Stimulated activated naive CD8-positive, alpha-beta T cell treated with anti-CD3 and anti-CD28 coated beads, Interleukin-15, amount 100 ng/mL, for 72 hours (primary cell): ENCODE measurements at regions not wholly inside any gene's neighbourhood (a gene's known extent, or its start where the extent isn't known, plus 50 kb on each side); places are given as distances from the start of the nearest gene placed in this dataset.

Source experiments
- ATAC-seq: fragments of 150-1000 bp; cut with Tn5 transposase; 2 replicates; pipeline ENCODE4 v1.10.0; 2021; ENCODE audit warnings: mild to moderate bottlenecking, moderate library complexity
- DNase-seq, 2 donors: peaks; one replicate each; pipeline ENCODE4 v3.0.0; 2021 to 2022
- H3K27ac Mint-ChIP-seq, 2 donors: one replicate each; pipeline ENCODE4 v1.8.0; 2022; ENCODE audit warnings: mild to moderate bottlenecking in 2 of 2, mixed read lengths in 2 of 2, moderate library complexity in 2 of 2
- H3K27me3 Mint-ChIP-seq: one replicate; pipeline ENCODE4 v1.8.0; 2022; ENCODE audit warnings: mixed read lengths
- H3K4me1 Mint-ChIP-seq: one replicate; pipeline ENCODE4 v1.8.0; 2022; ENCODE audit warnings: mild to moderate bottlenecking, mixed read lengths
- H3K4me3 Mint-ChIP-seq, 2 donors: one replicate each; pipeline ENCODE4 v1.8.0; 2022; ENCODE audit warnings: mild to moderate bottlenecking in 2 of 2, mixed read lengths in 2 of 2, moderate library complexity in 1 of 2
- H3K9me3 Mint-ChIP-seq, 2 donors: one replicate each; pipeline ENCODE4 v1.8.0; 2022; ENCODE audit warnings: mixed read lengths in 2 of 2

DNA sequence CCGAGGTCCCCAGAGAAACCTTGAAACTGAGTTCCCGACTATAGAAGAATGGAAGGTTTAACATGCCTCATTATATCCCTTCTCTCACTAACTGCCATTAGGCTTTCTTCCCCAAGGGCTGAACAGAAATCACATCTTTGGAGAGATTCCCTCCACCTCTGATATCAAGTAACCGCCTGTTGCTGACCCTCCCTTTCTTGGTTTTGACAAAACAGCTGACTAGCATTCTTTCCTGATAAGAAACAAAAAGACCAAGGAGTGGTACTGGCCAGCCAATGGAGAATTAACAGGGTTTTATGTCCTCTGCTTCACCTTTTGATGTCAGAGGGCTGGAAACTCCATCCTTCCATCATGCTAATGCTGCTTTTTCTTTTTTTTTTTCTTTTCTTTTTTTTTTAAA is 176.6 kb upstream of the ADGRB3 start:
- H3K4me1 Mint-ChIP-seq: no peaks in the 10 kb centered on the region
- ATAC-seq: no peak
- H3K27me3 Mint-ChIP-seq: no peaks in the 10 kb centered on the region
- H3K4me3 Mint-ChIP-seq: no peak overlapping the region
- DNase-seq: no peak
- no peak overlapping the region for H3K27ac Mint-ChIP-seq
- peaks cover 14 to 19% of the 10 kb centered on the region in 2 donors for H3K9me3 Mint-ChIP-seq

GRCh38 chr6:68447112-68447511 is 188.0 kb upstream of the ADGRB3 start:
- peaks cover 7 to 11% of the 10 kb centered on the region in 2 donors for H3K9me3 Mint-ChIP-seq
- no peak for ATAC-seq

GRCh38 chr6:68445926-68446325 is 189.2 kb upstream of the ADGRB3 start:
- H3K27ac Mint-ChIP-seq: no peak overlapping the region
- H3K4me3 Mint-ChIP-seq: no peak overlapping the region
- no peaks in the 10 kb centered on the region for H3K4me1 Mint-ChIP-seq
- DNase-seq (no peak), ATAC-seq (no peak)
- H3K9me3 Mint-ChIP-seq: peaks cover 0 to 3% of the 10 kb centered on the region in 2 donors
- no peaks in the 10 kb centered on the region for H3K27me3 Mint-ChIP-seq

More at GRCh38 chr6:68447112-68447511, 188.0 kb upstream of the ADGRB3 start:
- DNase-seq: no peak
- Mint-ChIP-seq H3K4me1 (no peaks in the 10 kb centered on the region), H3K27me3 (no peaks in the 10 kb centered on the region), H3K27ac (no peak overlapping the region), H3K4me3 (no peak overlapping the region)

GRCh38 chr6:68443704-68444103 is 191.4 kb upstream of the ADGRB3 start:
- H3K9me3 Mint-ChIP-seq: no peaks in the 10 kb centered on the region
- no peaks in the 10 kb centered on the region for H3K4me1 Mint-ChIP-seq
- ATAC-seq: no peak
- H3K27me3 Mint-ChIP-seq: no peaks in the 10 kb centered on the region
- H3K4me3 Mint-ChIP-seq: no peak overlapping the region
- H3K27ac Mint-ChIP-seq: no peak overlapping the region
- DNase-seq: no peak

GRCh38 chr6:68427630-68428029 is 207.5 kb upstream of the ADGRB3 start:
- no peak for DNase-seq
- Mint-ChIP-seq H3K27ac (no peak overlapping the region), H3K27me3 (no peaks in the 10 kb centered on the region), H3K4me3 (no peak overlapping the region), H3K9me3 (peaks cover 0 to 9% of the 10 kb centered on the region in 2 donors), H3K4me1 (no peaks in the 10 kb centered on the region)
- no peak for ATAC-seq

GRCh38 chr6:68410021-68410420 is 225.1 kb upstream of the ADGRB3 start:
- Mint-ChIP-seq H3K4me1 (no peaks in the 10 kb centered on the region), H3K9me3 (no peaks in the 10 kb centered on the region), H3K27ac (no peak overlapping the region), H3K27me3 (no peaks in the 10 kb centered on the region), H3K4me3 (no peak overlapping the region)
- ATAC-seq: no peak
- DNase-seq: no peak

DNA sequence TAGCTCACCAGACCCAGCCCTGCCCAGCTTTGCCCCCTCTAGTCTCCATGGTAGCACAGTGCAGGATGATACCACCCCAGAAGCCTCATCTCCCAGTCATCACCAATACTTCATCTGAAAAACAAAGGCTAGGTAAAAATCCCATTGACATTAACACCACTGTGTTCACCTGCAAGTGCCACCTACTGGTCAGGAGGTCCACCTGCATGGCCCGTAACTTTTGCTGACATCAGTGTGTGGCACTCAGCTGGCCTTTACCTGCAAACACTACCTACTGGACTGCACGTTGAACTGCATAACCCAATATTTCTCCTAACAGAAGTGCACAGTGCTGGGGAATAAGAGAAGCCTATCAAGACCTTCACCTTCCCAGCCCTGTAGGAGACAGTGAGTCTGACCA is 234.7 kb upstream of the ADGRB3 start:
- Mint-ChIP-seq H3K4me1 (no peaks in the 10 kb centered on the region), H3K27ac (no peak overlapping the region), H3K9me3 (peaks cover 19 to 20% of the 10 kb centered on the region in 2 donors), H3K4me3 (no peak overlapping the region), H3K27me3 (no peaks in the 10 kb centered on the region)
- ATAC-seq: no peak
- DNase-seq: no peak

DNA sequence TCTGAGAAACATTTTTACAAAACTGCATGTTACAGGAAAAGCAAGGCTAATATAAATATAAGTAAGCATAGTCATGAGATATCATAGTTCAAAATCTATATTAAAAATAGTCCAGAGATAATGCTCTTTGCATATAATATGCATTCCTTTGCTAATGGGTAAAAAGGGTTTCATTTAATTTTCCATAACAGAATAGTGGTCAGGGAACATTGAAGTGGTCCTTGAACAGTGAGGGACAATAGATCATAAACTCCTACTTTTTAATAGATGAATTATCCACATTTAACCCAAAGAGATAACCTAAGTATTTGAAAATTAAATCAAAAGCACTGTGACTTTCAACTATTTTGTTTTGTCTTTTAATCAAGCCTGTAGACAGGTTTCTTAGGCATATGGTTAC is 243.1 kb upstream of the ADGRB3 start:
- Mint-ChIP-seq H3K27me3 (no peaks in the 10 kb centered on the region), H3K4me1 (no peaks in the 10 kb centered on the region), H3K27ac (no peak overlapping the region), H3K4me3 (no peak overlapping the region), H3K9me3 (peaks cover 0 to 7% of the 10 kb centered on the region in 2 donors)
- DNase-seq: no peak
- ATAC-seq: no peak

DNA sequence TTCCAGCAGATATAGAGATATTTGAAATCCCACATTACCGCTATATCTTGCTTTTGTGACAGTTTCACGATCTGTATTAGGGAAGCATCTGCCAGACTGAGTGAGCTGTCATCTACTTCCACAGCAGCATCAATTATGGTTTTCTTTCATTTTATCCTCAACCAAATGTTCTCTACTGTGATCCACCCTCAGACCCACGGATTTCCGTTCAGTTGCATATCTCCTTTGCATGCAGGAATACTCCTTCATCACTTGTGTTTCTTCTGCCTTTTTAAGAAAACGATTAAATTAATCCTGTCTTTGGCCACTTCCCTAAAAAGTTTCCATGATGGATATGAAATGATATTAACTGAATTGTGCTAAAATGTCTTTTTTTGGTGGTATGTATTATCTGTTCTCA is 262.1 kb upstream of the ADGRB3 start:
- DNase-seq (no peak), ATAC-seq (no peak)
- no peaks in the 10 kb centered on the region for H3K27me3 Mint-ChIP-seq
- H3K27ac Mint-ChIP-seq: no peak overlapping the region
- H3K9me3 Mint-ChIP-seq: peaks cover 0 to 4% of the 10 kb centered on the region in 2 donors
- no peak overlapping the region for H3K4me3 Mint-ChIP-seq
- no peaks in the 10 kb centered on the region for H3K4me1 Mint-ChIP-seq

DNA sequence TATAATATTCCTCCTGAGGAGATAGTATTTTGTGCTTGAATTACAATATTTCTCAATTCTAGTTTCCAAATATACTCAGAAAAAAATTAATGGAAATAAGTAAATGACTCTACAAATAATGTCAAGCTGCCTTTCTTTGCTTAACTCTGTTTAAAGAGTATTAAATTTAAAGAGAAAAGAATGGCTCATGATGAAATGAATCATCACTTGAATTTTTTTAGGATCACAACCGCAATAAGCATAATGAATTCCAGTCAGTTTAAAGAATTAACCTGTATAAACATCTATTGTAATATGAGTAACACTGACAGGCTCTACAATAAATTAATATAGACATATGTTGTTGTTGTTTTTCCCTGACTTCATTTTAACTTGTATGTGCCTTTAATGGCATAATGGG is 266.2 kb upstream of the ADGRB3 start:
- ATAC-seq (no peak), DNase-seq (no peak)
- H3K9me3 Mint-ChIP-seq: peaks cover 0 to 10% of the 10 kb centered on the region in 2 donors
- no peaks in the 10 kb centered on the region for H3K4me1 Mint-ChIP-seq
- no peak overlapping the region for H3K27ac Mint-ChIP-seq
- H3K4me3 Mint-ChIP-seq: no peak overlapping the region
- H3K27me3 Mint-ChIP-seq: no peaks in the 10 kb centered on the region

DNA sequence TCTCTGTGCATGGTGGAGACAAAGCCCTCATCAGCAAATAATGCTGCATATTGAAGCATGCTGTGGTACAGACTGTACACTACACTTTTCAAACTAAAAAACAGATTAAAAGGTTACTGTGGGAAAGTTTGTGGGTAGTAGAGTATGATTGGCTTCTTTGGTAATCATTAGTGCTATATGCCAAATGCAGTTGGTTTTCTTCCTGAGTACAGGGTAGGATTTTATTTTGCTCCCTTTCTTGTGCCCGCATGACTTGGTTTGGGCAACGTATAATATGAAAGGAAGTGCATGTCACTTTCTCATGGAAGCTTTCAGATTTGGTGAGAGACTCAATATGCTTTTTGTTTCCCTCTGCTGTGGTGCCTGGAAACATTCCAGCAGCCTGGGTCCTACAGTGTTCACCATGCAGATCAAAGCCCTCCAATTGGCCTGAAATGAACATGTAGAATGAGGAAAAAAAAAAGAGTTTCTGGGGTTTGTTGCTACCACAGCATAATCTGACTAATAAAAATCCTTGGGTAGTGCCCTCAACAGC is 270.7 kb upstream of the ADGRB3 start:
- Mint-ChIP-seq H3K9me3 (peaks cover 0 to 10% of the 10 kb centered on the region in 2 donors), H3K27me3 (no peaks in the 10 kb centered on the region), H3K27ac (no peak overlapping the region), H3K4me3 (no peak overlapping the region), H3K4me1 (no peaks in the 10 kb centered on the region)
- ATAC-seq (no peak), DNase-seq (no peak)

DNA sequence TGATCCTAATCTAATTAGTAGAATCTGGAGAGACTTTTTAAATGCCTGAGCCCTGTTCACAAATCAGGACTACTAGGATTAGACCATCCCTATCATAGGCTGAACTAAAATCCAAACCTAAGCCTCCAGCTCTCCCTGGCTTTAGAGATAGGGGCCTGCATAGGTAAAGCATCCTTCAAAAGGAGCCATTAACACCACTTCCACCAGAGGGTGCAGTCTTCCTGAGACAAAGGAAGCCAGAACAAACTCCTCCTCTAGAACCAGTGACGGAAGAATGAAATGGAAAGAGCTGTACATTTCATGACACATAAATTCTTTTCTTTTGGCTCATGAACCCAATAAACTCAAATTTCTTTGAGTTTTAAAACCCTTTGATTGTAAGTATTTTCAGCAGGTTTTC is 291.2 kb upstream of the ADGRB3 start:
- H3K4me1 Mint-ChIP-seq: no peaks in the 10 kb centered on the region
- DNase-seq (peak in 1 of 2 donors; percentile 3), ATAC-seq (no peak)
- H3K27me3 Mint-ChIP-seq: no peaks in the 10 kb centered on the region
- no peak overlapping the region for H3K27ac Mint-ChIP-seq
- no peaks in the 10 kb centered on the region for H3K9me3 Mint-ChIP-seq
- H3K4me3 Mint-ChIP-seq: no peak overlapping the region

- Mint-ChIP-seq H3K27ac (no peak overlapping the region), H3K27me3 (no peaks in the 10 kb centered on the region), H3K4me3 (no peak overlapping the region), H3K4me1 (no peaks in the 10 kb centered on the region), H3K9me3 (no peaks in the 10 kb centered on the region)
- DNase-seq (no peak), ATAC-seq (no peak)
Observed at GRCh38 chr6:68342286-68342685, 292.8 kb upstream of the ADGRB3 start.

GRCh38 chr6:68339488-68340131 is 295.5 kb upstream of the ADGRB3 start:
- Mint-ChIP-seq H3K27me3 (no peaks in the 10 kb centered on the region), H3K4me3 (no peak overlapping the region), H3K27ac (no peak overlapping the region), H3K9me3 (no peaks in the 10 kb centered on the region), H3K4me1 (no peaks in the 10 kb centered on the region)
- ATAC-seq (no peak), DNase-seq (no peak)

GRCh38 chr6:68333442-68333841 is 301.6 kb upstream of the ADGRB3 start:
- H3K27ac Mint-ChIP-seq: no peak overlapping the region
- no peak overlapping the region for H3K4me3 Mint-ChIP-seq
- H3K4me1 Mint-ChIP-seq: no peaks in the 10 kb centered on the region
- DNase-seq: no peak
- no peak for ATAC-seq
- no peaks in the 10 kb centered on the region for H3K9me3 Mint-ChIP-seq
- no peaks in the 10 kb centered on the region for H3K27me3 Mint-ChIP-seq

DNA sequence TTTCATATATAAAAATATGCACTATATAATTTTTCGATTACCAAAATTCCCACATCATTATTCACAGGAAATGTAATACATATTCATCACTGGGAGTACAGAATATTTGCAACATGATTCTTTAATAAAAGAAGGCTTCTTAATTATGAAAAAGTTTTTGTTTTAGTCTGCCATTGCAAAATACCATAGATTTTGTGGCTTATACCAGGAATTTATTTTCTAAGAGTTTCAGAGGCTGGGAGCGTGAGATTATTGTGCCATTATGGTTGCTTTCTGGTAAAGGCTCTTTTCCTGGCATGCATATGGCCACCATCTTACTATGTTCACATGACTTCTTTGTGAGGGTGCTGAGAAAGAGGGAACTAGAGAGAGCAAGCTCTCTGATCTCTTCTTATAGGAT is 306.9 kb upstream of the ADGRB3 start:
- Mint-ChIP-seq H3K9me3 (no peaks in the 10 kb centered on the region), H3K27me3 (no peaks in the 10 kb centered on the region), H3K4me1 (no peaks in the 10 kb centered on the region), H3K27ac (no peak overlapping the region), H3K4me3 (no peak overlapping the region)
- no peak for ATAC-seq
- DNase-seq: no peak

GRCh38 chr6:68326762-68327161 is 308.3 kb upstream of the ADGRB3 start:
- no peak overlapping the region for H3K4me3 Mint-ChIP-seq
- H3K9me3 Mint-ChIP-seq: no peaks in the 10 kb centered on the region
- ATAC-seq (no peak), DNase-seq (no peak)
- H3K27ac Mint-ChIP-seq: no peak overlapping the region
- H3K27me3 Mint-ChIP-seq: no peaks in the 10 kb centered on the region
- no peaks in the 10 kb centered on the region for H3K4me1 Mint-ChIP-seq
